GM18870 (cell line): ENCODE measurements at regions not wholly inside any gene's neighbourhood (a gene's known extent, or its start where the extent isn't known, plus 50 kb on each side); places are given as distances from the start of the nearest gene placed in this dataset.
A peak's percentile ranks its signal among the peaks of the same experiment; 100 is the strongest.
"Not testable (repeated sequence)": the region's sequence is repeated elsewhere in the genome, so short reads cannot be mapped to it uniquely, and the experiment has no call there.

ENCODE experiments used
- ATAC-seq: cut with Tn5 transposase; IDR thresholded peaks from one replicate; pipeline ENCODE4 v1.9.1; 2021; ENCODE audit warnings: moderate library complexity; ENCODE audit not compliant: unreplicated experiment

DNA sequence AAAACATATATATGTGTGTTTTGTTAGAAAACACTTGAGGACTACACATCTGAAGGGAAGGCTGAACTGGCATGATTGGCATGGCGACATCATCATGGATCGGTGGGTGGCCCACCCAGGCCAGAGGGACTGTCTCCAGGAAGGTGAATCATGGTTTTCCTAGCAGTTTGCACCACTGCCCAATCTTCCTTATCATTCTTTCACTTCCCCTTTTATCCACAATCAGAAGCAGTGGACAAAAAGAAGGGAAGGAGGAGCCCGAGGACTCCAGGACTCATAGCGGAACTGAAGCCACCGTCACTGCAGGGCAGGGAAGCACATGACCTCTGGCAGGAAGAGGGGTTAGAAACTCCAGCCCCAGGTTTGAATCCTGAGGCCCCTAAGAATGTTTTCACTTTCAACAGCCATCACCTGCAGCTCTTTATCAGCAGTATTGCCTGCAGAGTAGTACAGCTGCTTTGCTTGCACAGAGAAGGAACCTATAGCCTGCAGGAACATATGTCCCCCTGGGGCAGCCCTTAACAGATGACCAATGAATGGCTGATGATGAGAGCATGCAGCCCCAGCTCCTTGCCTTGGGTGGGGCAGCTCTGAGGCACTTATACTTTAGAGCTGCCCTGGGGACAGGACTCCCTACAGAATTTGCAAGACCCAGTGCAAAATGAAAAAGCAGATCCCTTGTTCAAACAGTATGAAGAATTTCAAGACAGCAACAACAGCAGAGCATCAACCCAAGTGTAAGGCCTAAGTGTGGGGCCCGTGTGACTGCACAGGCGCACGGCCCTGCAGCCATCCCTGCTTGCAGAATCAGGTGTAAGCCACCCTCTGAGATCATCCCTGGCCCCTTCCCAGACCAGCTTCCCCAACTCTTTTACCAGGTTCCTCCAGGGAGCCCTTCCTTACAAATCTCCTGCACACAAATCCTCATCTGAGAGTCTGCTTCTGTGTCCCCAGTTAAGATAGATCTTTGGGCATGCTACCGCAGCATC lies 241.8 kb upstream of the IRF2BP2 start:
- ATAC-seq, result no peak

DNA sequence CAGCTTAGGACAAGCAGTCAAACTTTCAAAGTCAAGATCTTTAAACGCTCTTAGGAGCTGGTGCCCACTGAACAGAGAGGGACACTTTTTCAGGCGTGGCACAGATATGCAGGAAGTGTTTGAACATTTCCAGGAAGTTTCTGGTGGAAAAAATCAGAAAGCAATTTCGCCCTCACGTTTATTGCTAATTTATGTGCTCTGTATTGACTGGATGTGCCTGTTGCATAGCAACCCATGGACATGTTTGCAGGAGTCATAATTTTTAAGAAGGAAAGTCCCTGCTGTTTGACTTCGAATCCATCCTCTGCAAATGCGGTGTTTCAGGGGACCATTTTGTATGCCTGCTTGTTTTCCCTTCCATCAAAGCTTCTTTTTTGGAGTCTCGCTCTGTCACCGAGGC lies 239.9 kb upstream of the IRF2BP2 start:
- no peak for ATAC-seq

DNA sequence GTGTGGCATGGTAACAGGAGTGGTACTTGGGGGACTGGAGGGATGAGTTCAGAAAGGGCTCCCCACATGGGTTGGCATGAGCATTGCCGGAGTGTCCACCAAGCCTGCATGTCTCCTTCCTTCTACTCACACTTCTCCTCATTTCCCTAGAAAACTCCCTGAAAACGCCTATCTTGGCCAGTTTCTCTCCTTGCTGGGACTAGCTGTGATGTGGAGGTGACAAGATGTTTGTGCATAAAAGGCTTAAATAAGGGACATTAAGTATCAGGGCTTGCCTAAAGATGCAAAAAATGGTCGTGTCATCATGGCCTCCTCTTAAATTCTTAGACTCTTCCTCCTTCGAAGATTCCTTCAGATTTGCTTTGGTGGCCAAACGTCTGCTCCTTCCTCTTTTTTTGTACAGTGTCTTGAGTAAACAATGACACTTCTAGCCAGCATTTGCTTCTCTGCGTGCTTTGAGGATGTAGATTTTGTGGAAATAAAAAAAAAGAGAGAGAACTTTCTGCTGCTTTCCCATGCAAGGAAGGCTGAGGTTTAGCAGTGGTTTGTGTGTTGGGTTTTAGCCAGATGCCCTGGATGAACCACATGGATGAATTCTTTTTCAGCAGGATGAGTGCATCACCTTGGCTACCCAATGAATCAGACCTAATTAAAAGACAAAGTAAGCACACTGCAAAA lies 239.1 kb upstream of the IRF2BP2 start:
- ATAC-seq, result no peak

DNA sequence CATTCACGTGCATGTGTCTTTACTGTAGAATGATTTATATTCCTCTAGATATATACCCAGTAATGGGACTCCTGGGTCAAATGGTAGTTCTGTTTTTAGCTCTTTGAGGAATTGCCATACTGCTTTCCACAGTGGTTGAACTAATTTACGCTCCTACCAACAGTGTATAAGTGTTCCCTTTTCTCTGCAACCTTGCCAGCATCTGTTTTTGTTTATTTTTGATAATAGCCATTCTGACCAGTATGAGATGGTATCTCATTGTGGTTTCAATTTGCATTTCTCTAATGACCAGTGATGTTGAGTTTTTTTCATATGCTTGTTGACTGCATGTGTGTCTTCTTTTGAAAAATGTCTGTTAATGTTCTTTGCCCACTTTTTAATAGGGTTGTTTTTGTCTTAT lies 236.8 kb upstream of the IRF2BP2 start:
- not testable (repeated sequence) for ATAC-seq

DNA sequence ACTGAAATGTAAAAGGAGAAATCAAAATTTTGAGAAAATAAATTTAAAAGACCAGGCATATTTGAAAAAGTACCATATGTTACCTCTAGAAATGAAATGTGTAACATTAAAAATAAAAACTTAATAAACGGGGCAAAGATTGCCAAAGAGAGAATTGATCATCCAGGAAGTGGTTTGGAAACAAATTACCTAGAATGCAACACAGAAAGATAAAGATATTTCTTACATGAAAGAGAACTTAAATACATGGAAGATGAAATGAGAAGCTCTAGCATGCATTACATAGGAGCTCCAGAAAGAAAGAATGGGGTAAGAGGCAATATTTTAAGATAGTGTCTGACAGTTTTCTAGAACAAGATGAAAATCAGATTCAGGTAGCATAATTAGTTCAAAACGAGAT lies 235.9 kb upstream of the IRF2BP2 start:
- ATAC-seq, result no peak

GRCh38 chr1:234845097-234845660 lies 235.2 kb upstream of the IRF2BP2 start:
- no peak for ATAC-seq

- no peak for ATAC-seq
Measured at GRCh38 chr1:234844479-234845031, 234.6 kb upstream of the IRF2BP2 start.

- no peak for ATAC-seq
Measured at GRCh38 chr1:234843946-234844345, 234.0 kb upstream of the IRF2BP2 start.

GRCh38 chr1:234842726-234843641 lies 233.0 kb upstream of the IRF2BP2 start:
- ATAC-seq, result peak; percentile 81

GRCh38 chr1:234841710-234842231 lies 231.8 kb upstream of the IRF2BP2 start:
- ATAC-seq, result no peak

DNA sequence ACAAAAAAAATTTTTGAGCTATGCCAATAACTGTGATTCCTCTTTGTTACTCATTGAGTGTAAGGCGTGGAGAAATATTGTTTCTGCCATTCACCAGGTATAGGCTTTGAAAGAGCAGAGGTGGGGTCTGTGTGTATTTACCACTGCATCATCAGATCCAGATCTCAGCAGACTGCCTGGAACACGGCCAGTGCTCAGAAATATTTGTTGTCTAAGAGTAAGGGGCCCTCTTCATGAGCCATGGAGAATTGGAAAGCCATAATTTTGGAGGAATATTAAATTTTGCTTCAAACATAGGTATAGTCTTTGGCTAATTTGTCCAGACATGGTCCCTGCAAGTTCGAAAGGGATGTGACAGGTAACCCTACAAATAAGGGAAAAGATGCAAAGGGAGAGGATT lies 231.3 kb upstream of the IRF2BP2 start:
- ATAC-seq, result no peak

DNA sequence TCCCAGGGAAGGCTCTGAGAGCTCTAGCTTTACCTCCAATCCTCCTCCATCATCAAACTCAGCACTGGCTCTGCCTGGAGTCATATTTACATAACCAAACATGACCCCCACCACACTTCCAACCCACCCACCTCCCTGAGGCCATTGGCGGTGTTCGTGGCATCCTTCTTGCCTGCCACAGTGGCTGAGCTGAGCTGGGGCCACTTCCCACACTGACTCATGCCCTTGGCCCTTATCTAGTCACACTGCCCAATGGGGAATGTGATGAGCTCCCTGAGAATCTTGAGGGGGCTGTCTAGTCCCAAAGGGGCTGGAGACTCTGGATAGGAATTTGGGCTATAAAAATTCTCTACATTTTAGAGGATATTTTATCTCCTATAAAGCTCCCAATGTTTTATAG lies 230.9 kb upstream of the IRF2BP2 start:
- ATAC-seq, result no peak

- ATAC-seq, result no peak
Measured at GRCh38 chr1:234840253-234840652, 230.3 kb upstream of the IRF2BP2 start.

- ATAC-seq, result no peak
Measured at GRCh38 chr1:234839663-234840062, 229.7 kb upstream of the IRF2BP2 start.

- ATAC-seq, result no peak
Measured at GRCh38 chr1:234838820-234839219, 228.8 kb upstream of the IRF2BP2 start.

DNA sequence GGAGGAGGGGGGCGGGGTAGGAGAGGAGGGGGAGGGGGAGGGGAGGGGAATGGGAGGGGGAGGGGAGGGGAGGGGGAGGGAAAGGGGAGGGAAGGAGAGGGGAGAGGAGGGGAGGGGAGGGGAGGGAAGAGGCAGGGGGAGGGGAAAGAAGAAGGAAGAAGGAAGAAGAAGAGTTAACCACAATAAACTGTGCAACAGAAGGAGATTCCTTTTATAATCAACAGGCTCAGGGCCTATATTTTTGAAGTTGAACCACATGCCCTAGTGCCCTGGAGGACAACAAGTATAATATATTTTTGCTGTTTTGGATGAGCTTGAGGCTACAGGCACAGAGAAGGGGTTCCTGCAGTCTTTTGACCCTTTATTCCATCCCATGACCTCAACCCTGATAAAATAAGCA lies 228.2 kb upstream of the IRF2BP2 start:
- ATAC-seq, result no peak

DNA sequence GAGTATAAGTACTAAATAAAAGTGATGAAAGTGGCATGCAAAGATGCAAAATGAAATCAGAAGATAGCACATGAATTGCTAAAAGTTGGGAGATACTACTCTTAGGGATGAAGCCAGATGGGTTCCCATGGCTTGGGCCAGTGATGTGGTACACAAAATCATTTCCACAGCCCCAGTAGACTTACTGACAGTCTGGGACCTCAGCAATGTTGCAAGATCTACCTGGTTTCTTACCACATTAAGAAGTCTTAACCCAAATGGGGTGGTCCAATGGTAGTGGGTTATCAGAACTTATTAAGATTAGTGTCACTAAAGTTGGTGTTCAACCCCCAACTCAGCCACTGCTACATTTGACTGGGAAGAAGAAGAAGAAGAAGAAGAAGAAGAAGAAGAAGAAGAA lies 227.7 kb upstream of the IRF2BP2 start:
- ATAC-seq, result no peak

DNA sequence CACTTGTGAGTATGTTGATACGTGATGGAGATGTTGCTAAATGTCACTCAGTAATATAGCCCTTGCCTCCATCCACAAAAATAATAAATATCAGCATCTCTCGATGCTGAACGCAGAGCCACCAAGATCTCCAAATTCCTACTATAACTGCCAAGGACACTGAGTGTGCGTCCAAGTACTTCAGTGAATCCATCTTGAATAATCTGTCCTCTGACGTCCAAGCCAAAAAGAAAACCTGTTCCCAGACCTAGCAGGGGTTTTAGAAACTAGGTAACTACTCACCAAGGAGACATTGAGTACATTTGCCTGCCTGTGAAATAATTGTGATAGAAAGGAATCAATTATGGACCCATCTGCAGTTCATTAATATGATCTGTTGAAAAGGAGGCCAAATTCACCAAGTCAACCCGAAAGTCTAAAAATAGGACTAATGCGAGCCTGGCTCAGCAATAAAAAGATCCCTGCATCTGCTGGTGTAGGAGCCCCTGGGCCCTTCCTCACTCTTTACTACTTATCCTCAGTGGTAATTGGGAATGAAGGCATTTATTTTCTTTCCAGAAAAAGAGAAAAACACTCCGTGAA lies 226.9 kb upstream of the IRF2BP2 start:
- no peak for ATAC-seq

DNA sequence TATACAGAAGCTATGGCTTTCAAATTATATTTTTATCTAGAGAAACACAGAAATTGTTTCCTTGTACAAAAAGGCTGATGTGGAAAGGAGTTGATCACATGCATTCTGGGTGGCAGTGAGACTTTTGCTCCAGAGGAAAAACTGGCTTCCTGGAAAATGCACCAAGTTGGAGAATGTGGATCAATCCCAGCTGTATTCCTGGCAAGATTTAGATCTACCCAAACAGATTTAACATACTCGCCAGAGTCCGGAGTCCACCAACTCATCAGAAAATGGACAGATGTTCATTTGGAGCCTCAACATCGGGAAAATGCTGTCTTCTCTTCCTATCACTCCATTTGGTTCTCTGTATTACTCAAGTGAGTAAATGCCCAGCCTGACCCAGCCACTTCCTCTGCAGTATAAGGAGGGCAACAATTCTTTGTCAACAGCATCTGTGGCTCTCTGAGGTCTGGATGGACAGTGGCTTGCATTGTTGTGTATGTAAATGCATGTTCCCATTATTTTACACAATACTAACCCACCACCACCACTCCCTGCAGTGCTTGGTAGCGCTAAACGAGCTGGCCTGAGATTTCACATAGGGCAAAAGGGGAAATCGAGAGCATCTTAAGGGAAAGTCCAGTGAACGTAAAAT lies 226.2 kb upstream of the IRF2BP2 start:
- ATAC-seq, result no peak
